ENCODE measurements at regions not wholly inside any gene's neighbourhood (a gene's known extent, or its start where the extent isn't known, plus 50 kb on each side); places are given as distances from the start of the nearest gene placed in this dataset.
"Not testable (repeated sequence)": the region's sequence is repeated elsewhere in the genome, so short reads cannot be mapped to it uniquely, and the experiment has no call there.

DNA sequence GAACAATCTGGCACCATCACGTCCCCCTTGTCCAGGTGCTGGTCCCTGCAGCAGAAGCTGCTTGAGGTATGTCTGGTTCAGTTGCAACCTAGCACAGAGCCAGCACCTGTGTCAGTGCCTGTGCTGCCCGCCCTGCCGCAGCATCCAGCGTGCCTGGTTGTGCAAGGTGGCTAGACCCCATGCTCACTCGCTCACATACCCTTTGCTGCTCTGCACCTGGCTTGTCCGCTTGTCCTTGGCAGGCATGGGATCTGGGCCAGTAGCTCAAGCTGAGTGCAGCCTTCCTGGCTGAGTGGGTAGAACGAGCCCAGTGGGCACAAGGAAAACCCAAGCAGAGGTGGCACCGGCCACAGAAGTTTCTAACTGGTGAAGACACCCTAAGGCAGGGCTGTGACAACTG is 314.6 kb upstream of the KYNU start:
- no peak for DNase-seq

DNA sequence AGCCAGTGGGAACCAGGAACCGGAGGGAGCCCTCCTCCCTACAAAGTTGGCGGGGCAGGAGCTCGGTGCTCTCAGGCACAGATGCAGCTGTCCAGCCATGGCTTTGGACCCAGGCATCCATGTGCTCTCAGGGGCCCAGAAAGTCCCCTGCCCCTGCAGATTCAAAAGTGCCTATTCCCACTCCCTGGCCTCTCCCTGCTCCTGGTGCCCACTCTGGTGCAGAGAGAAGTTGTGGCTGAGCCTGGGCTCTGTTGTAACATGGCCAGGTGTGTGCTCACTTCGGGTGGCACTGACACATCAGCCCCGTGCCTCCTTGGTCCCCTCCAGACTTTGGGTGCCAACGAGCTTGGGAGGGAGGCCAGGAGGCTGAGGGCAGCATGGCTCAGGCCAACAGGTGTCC is 315.8 kb upstream of the KYNU start:
- no peak for DNase-seq

DNA sequence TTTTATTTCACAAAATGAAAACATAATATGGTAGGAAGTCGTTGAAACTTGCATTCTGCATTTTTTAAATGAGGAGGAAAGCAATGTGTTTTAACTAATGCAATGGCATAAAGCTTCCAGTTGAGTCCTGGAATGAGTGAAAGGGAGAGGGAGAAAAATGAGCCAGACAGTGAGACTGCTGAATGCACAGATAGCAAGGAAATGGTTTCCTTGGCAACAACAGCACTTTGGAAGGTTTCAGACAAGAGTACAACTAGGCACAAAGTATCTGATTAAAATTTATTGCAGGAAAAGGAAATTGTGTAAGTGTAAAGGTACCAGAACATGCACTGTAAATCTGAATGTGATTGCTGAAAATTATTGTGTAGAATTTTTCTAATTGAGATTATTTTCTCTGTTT is 320.1 kb upstream of the KYNU start:
- DNase-seq, result no peak

DNA sequence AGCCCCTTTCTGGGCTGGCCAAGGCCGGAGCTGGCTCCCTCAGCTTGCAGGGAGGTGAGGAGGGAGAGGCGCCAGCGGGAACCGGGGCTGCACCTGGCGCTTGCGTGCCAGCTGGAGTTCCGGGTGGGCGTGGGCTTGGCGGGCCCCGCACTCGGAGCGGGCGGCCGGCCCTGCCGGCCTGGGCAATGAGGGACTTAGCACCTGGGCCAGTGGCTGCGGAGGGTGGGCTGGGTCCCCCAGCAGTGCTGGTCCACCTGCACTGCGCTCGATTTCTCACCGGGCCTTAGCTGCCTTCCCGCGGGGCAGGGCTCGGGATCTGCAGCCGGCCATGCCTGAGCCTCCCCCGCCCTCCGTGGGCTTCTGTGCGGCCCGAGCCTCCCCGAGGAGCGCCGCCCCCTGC is 331.5 kb upstream of the KYNU start:
- not testable (repeated sequence) for DNase-seq

DNA sequence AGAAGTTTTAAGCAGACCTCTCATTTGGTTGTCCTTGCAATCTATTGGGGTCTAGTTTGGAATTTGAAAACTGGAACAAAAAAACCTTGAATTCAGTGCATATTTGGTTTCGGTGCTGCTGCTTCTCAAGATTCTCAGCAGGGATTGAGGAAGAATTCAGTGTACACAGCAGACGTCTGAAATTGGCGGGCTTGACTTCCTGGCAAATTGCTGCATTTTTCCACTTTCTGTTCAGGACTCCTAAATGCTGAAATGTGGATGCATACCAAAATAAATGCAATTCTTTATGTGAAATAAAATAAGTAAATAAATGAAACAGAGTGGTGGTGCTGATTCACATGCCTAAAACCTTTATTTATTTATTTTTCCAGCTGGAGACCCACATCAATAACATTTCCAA is 332.4 kb upstream of the KYNU start:
- DNase-seq, result no peak

DNA sequence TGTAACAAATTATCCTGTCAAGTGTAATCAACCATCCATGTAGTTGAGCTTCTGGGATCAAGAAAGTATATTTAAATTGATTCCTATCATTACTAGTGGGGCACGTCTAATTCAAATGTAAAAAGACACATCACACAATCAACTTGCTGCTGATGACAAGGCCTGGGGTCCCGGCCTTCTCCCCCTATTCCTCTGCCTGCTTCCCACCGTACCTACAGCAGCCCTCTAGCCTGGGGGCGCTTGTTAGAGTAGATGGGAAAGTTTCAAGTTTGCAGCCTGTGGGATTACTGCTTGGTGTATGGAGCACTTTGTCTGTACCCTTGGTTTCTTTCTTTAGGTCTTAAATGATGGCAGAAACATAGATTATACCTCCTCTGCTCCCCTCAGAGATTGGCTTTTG is 333.3 kb upstream of the KYNU start:
- DNase-seq, result no peak

DNA sequence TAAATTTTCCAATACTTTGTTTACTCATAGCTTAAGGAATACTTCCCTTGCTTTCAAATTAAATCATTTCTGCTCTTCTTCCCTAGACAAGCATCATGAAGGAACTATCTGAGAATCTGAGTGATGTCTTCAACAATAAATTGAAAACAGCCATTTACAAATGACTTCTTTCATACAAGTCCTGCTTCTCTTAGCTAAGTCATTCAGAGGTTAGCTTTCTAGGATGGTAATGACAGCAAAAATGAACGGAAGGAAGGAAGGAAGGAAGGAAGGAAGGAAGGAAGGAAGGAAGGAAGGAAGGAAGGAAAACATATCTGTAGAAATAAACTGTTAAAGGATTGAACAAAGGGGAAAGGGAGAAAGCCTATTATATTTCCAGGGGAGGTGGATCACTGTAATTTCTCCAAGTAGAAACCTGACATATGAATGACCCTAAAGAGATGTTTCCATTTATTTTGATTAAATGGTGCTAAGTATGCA is 335.0 kb upstream of the KYNU start:
- DNase-seq, result no peak

DNA sequence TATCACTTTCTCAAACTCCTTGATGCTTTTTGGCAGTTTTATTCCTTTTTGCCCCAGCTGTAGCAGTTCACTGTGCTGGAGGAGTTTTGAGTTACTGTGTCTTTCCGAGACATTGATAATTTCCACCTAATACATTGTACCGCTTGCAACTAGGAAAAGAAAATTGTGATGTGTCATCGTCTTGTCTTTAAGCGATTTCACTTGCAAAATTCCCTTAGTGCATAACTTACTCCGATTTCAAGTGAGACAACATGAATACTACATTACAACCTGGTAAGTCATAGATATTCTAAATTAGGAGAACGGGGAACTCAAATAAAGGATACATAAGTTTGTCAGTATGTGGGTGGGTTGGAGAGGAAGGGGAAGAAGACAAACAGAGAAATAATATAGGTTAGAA is 340.5 kb upstream of the KYNU start:
- no peak for DNase-seq

DNA sequence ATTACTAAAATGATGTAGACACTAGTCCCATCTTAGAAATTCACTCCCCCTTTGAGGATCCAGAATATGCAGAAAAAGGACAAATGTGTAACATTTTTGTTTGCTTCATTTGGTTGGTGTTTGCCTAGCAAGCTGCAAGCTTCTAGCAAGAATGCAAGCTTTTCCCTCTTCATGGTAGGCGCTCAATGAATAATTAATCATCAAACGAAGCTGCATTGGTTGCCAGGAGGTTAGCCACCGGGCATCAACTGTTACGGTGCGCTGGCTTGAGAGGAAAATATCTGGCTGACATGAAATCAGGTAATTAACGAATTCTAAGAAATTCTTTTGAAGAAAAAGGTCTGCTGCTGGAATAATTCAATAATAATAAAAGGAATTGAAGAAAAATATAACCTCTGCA is 341.0 kb upstream of the KYNU start:
- DNase-seq, result no peak

DNA sequence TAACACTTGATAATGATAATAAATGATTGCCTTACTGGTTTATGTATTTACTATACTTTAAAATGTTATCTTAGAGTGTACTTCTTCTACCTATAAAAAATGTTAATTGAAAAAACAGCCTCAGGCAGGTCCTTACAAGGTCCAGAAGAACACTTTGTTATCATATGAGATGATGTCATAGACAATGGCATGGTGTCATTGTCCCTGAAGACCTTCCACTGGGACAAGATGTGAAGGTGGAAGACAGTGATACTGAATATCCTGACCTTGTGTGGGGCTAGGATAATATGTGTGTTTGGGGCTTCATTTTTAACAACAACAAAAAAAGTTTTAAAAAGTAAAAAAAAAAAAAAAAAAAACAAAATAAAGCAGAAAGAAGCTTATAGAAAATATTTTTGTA is 342.2 kb upstream of the KYNU start:
- no peak for DNase-seq

DNA sequence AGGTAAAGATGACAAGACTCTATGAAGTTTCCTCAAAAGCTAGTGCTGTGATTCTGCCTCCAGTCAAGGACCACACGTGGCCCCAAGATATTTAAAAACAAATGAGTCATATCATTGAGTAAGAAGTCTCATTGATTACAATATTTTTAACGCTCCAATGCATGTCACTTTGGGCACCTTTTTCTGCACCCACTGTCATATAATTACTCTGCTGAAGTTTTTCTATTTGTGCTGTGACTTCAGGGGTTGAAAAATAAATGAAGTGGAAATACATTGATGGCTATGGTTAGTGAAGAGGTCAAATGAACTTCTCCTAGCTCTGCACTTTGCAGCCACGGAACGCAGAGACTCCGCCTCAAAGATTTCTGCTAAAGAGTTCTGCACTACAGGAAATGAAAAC is 344.3 kb upstream of the KYNU start:
- DNase-seq, result no peak

DNA sequence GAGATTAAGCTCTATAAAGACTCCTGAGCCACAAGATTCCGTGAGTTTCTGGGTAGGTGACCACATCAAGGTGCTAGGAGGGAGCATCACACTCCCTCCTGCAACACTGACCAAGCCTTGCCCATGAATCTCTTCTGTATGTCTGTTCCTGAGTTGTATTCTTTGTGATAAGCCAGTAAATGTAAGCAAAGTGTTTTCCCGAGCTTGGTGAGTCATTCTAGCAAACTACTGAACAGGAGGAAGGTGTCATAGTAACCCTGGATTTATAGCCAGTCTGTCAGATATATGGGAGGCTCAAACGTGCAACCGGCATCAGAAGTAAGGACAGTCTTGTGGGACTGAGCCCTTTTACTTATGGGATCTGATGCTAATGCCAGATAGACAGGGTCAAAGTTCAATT is 346.1 kb upstream of the KYNU start:
- DNase-seq, result no peak

DNA sequence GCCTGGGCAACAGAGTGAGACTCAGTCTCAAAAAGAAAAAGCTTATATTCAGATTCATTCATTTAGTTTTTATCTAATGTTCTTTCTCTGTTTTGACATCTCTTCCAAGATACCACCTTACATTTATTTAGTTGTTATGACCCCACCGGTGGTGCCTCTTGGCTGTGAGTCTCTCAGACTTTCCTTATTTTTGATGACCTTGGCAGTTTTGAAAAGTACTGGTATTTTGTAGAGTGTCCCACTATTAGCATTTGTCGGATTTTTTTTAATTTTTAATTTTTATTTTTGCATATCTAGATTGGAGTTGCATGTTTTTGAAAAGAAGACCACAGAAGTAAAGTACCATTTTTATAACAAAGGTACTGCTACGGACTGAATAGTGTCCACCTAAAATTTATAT is 351.7 kb upstream of the KYNU start:
- no peak for DNase-seq

DNA sequence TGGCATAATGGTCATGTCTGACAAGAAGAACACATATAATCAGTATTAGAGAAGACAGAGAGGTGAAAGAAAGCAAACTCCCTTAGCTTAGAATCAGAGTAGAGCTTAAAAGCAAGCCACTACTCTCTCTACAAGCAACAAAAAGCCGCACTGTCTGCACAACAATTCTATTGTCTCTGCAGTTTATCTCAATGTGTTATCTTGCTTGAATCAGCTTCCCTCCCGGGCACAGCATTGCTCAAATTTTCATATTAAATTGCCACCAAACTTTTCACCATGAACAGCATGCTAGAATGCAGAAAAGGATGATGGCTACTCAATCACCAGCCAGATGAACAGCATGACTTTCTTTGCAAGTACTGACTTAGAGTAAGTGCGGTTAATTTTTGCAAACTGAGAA is 356.0 kb upstream of the KYNU start:
- DNase-seq, result no peak

DNA sequence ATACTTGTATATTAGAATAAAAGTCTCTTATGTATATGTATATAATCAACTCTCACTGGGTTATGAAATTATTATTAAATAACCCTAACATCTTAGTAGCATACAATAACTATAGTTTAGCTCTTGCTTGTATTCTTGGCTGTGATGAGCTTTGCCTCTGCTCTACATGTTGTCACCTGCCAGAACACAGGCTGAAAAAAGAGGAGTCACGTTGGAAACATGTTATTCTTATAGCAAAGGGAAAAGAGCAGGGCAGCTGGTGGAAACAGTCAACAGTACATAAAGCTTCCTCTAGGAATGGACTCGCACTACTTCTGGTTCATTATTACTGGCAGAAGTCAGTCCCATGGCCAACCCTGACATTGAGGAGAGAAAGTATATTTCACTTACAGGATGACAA is 362.0 kb upstream of the KYNU start:
- no peak for DNase-seq

DNA sequence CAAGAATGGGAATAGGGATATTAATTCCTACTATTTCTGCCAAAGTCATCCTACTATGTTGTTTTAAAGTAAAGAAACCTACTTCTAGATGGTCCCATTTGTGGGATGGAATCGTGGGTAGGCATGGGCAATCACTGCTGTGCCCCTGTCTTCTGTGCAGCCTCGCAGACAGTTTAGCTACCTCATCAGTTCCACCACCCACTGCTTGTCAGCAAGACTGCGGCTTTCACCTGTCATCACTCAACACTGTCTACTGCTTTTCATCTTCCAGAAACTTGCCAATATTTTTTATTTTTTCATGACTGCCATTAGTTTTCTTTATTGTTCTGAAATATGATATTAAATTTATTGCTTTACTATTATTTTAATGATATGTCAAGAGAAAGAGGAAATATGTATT is 368.1 kb upstream of the KYNU start:
- no peak for DNase-seq

DNA sequence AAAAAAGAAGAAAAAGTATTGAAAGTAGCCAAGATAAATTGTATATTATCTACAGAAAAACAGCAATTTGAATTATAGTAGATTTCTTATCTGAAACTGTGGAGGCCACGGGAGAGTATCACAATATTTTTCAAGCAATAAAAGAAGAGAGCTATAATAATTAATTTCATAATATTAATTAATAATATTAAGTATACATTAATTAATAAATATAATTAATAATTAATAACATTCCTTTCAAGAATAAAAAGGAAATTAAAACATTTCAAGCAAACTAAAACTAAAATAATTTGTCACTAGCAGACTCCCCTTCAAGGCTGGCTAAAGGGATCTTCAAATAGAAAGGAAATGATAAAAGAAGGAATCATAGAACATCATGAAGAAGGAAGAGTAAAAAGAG is 372.7 kb upstream of the KYNU start:
- no peak for DNase-seq

DNA sequence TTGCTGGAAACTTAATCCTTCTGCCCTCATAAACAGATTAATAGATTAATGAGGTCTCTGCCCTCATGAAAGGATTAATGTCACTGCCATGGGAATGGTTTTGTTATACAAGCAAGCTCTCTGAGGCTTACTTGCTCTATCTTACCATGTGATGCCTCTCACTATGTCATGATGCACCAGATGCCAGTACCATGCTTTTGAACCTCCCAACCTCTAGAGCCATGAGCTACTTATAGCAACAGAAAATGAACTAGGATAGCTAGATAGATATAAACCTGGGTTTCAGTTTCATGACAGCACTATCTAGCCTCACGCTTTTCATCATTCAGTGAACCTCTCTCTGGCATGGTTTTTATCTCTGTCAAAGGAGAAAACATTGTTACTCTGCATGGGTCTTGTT is 371.6 kb upstream of the LRP1B start:
- DNase-seq, result no peak

DNA sequence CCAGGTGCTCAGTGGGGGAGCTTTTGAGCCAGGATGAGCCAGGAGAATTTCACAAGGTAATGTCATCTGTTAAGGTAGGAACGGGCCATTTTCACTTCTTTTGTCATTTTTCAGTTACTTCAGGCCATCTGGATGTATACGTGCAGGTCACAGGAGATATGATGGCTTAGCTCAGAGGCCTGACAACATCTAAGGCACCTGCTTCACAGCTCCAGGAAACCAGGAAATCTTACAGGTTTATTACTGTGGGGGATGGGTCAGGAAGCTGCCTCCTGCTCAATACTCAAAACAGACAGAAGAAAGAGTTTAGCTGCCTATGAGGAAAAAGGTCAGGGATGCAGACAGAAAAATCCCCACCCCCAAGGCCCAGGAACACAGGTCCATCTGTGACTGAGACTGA is 364.3 kb upstream of the LRP1B start:
- DNase-seq, result no peak

DNA sequence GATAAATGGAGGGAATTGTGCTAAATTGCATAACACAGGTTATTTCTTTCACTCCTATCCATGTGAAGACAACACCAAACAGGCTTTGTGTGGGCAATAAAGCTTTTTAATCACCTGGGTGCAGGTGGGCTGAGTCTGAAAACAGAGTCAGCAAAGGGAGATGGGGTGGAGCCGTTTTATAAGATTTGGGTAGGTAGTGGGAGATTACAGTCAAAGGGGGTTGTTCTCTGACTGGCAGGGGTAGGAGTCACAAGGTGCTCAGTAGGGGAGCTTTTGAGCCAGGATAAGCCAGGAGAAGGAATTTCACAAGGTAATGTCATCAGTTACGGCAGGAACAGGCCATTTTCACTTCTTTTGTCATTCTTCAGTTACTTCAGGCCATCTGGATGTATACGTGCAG is 358.8 kb upstream of the LRP1B start:
- DNase-seq, result not testable (repeated sequence)

DNA sequence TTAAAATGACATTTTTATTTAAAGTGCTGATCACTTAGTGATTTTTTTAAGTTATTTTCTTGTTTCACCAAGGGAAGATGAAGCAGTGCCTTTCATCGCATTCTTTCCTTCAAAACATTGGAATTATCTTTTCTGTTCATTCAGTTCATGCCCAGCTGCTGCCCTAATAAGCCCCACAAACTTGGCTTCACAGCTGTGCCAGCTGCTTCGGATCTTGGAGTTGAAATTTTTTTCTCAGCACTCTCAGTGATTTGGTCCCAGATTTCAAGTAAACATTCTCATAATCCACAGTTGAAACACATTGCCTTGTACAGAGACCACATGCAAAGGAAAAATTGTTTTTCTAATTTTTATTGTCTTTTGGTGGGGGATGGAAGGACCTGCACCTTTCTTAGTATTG is 353.3 kb upstream of the LRP1B start:
- DNase-seq, result no peak

DNA sequence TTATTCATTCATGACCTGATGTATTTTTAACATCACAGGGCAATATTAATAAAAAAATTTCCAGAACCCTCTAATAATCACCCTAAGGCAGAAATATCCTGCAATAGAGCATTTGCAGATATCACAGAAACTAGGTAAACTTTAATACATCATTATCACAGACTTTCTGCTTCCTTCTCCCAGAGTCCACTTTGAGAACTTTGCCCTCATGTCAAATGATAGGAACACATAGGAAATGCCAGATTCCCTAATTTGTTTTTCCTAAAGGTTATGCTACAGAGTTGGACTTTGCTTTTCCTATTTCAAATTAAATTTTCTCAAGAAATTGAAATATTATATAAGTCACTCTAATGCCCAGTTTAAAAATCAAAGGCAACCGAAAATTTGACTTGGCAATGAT is 352.8 kb upstream of the LRP1B start:
- no peak for DNase-seq

DNA sequence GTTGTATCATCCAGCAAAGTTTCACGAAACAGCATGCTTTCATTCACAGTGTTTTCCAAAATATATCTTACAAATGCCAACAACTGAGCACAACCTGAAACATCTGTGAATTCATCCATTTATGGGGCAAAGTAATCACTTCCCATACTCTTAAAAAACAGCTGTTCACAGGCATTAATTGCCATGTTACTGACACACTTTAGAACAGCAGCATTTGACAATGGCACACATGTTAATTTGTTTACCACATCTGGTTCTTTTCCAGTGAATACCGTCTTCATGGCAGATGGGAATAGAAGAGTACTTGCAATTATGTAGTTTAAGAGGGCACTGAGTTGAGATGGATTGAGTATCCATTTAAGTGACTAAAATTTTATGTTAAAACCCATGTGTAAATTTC is 347.4 kb upstream of the LRP1B start:
- no peak for DNase-seq

DNA sequence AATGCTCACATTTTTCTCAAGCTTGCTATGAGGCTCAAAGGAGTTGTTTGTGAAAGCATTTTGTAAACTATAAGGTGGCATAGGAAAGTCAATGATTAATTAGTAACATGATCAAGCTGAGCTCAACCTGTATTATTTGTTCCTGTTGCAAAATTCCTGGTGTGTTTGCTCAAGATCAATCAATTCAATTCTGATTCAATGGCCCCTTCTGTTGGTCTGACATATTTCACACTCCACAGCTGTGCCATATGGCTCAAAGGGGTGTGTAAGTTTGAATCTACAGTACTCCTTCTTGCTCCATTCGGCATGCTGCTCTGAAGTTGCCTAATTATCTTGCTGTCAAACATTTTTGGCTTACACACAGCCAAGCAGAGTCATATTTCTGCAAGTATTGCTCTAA is 341.6 kb upstream of the LRP1B start:
- peak; percentile 8 for DNase-seq

DNA sequence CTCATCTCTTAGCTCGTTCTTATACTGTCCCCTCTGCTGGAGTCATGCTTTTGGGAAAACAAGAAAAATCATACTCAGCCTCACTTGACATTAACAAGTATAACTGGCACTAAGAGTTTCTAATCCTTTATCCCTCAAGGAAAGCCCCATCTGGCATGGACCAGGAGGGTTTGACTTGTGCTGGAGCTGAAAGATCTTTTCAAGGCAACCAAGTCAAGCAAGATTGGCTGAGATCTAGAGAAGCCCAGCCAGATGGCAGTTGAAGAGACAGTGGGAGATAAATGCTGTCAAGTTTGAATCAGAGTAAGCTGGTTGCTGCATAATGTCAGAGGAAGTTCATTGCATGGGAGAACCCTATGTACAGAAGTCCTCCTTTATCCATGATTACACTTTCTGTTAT is 336.5 kb upstream of the LRP1B start:
- no peak for DNase-seq

DNA sequence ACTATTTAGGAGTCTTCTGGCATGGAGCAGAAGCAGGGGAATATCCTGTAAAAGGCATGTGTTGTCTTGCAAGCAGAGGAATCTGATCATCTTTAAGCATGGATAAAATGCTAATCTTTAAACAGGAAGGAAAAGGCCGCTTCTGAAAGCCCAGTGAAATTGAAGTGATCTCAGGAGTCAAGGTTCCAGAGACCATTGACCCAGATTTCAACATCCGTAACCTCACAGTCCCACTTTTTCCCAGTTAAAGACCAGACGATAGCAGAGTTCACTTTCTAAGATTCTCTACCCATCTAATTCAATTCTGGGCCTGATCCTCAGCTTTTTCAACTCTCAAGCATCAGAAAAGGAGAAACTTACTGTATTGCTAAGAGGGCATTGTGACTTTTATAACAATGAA is 332.2 kb upstream of the LRP1B start:
- DNase-seq, result no peak

All from NCI-H1105 treated with DMSO at 0.1 percent for 48 hours (cell line).